ENCODE measurements at regions not wholly inside any gene's neighbourhood (a gene's known extent, or its start where the extent isn't known, plus 50 kb on each side); places are given as distances from the start of the nearest gene placed in this dataset.

DNA sequence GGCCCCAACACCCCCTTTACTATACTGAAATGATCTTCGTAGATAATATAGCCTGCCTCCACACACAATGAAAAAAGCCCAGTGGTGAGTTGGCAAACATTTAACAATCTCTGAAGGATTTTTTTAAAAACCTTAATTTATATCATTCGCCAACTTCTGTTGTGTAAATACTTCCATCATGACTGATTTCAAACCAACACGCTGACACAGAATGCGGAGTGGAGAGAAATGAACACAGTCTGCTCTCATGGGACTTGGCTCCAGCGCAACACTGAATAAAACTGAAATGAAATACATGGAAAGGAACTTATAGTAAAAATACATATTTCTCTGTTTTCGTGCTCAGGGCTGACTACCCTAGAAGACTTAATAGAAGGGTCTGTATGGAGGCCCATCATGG lies 61.3 kb upstream of the WNT11 start:
- TF ChIP-seq, protein P1, sequence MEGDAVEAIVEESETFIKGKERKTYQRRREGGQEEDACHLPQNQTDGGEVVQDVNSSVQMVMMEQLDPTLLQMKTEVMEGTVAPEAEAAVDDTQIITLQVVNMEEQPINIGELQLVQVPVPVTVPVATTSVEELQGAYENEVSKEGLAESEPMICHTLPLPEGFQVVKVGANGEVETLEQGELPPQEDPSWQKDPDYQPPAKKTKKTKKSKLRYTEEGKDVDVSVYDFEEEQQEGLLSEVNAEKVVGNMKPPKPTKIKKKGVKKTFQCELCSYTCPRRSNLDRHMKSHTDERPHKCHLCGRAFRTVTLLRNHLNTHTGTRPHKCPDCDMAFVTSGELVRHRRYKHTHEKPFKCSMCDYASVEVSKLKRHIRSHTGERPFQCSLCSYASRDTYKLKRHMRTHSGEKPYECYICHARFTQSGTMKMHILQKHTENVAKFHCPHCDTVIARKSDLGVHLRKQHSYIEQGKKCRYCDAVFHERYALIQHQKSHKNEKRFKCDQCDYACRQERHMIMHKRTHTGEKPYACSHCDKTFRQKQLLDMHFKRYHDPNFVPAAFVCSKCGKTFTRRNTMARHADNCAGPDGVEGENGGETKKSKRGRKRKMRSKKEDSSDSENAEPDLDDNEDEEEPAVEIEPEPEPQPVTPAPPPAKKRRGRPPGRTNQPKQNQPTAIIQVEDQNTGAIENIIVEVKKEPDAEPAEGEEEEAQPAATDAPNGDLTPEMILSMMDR (conservative IDR thresholded peaks at IDR 0.05 in 1 of 2, IDR thresholded peaks at IDR 0.05 in 1 of 2; ENCODE audit: low read depth in 1 of 2, low read length in 2 of 2), result no peak
- no peak for TF ChIP-seq EZH2 (IDR thresholded peaks at IDR 0.05; ENCODE audit: low read length, missing control alignments)

Data from fibroblast of lung (primary cell).